Middle frontal gyrus (tissue), 1 donor: ENCODE measurements at regions not wholly inside any gene's neighbourhood (a gene's known extent, or its start where the extent isn't known, plus 50 kb on each side); places are given as distances from the start of the nearest gene placed in this dataset.

Source experiments
- DNase-seq: peaks from one replicate; pipeline ENCODE4 v3.0.0-alpha.2; 2015; ENCODE audit warnings: low spot score; ENCODE audit errors: extremely low spot score

- no peak for DNase-seq
Observed at GRCh38 chr15:85889956-85890619, 95.4 kb upstream of the KLHL25 start.

- DNase-seq = no peak
Observed at GRCh38 chr15:85890620-85890980, 95.9 kb upstream of the KLHL25 start.

GRCh38 chr15:85891470-85891869 lies 96.7 kb upstream of the KLHL25 start:
- DNase-seq = no peak

GRCh38 chr15:85892232-85892631 lies 97.5 kb upstream of the KLHL25 start:
- DNase-seq = no peak

- DNase-seq = no peak
Observed at GRCh38 chr15:85897207-85897894, 102.6 kb upstream of the KLHL25 start.

- DNase-seq = no peak
Observed at GRCh38 chr15:85897895-85898717, 103.4 kb upstream of the KLHL25 start.

GRCh38 chr15:85899927-85900326 lies 105.2 kb upstream of the KLHL25 start:
- no peak for DNase-seq

- no peak for DNase-seq
Observed at GRCh38 chr15:85905751-85906450, 111.2 kb upstream of the KLHL25 start.

- no peak for DNase-seq
Observed at GRCh38 chr15:85906640-85907039, 111.9 kb upstream of the KLHL25 start.

GRCh38 chr15:85910834-85911233 lies 116.1 kb upstream of the KLHL25 start:
- no peak for DNase-seq

GRCh38 chr15:85913461-85913860 lies 118.7 kb upstream of the KLHL25 start:
- DNase-seq = no peak

- DNase-seq = no peak
Observed at GRCh38 chr15:85920956-85921355, 126.2 kb upstream of the KLHL25 start.

GRCh38 chr15:85924088-85924487 lies 129.4 kb upstream of the KLHL25 start:
- no peak for DNase-seq

GRCh38 chr15:85925649-85926237 lies 131.0 kb upstream of the KLHL25 start:
- DNase-seq = no peak

- DNase-seq = no peak
Observed at GRCh38 chr15:85926834-85927233, 132.1 kb upstream of the KLHL25 start.

GRCh38 chr15:85927931-85928537 lies 133.3 kb upstream of the KLHL25 start:
- no peak for DNase-seq

GRCh38 chr15:85929786-85930185 lies 135.1 kb upstream of the KLHL25 start:
- no peak for DNase-seq

GRCh38 chr15:85932391-85932790 lies 137.7 kb upstream of the KLHL25 start:
- DNase-seq = no peak

GRCh38 chr15:85934691-85935090 lies 140.0 kb upstream of the KLHL25 start:
- DNase-seq = no peak

- no peak for DNase-seq
Observed at GRCh38 chr15:85935182-85935581, 140.5 kb upstream of the KLHL25 start.

GRCh38 chr15:85937661-85938060 lies 142.0 kb upstream of the AGBL1 start:
- DNase-seq = no peak
